Gastroesophageal sphincter (tissue), 2 donors: ENCODE measurements at regions not wholly inside any gene's neighbourhood (a gene's known extent, or its start where the extent isn't known, plus 50 kb on each side); places are given as distances from the start of the nearest gene placed in this dataset.

ENCODE experiments used
- POLR2A ChIP-seq, 2 donors: fragments of 450-650 bp; IDR thresholded peaks; one replicate each; pipeline ENCODE4 v1.6.1; 2017; ENCODE audit warnings: antibody characterized with exemption in 2 of 2, mild to moderate bottlenecking in 2 of 2, moderate library complexity in 1 of 2
- POLR2AphosphoS5 ChIP-seq: sonication (generic); formaldehyde crosslinking; IDR thresholded peaks from one replicate; pipeline ENCODE4 v1.6.1; 2017; ENCODE audit warnings: antibody characterized with exemption

DNA sequence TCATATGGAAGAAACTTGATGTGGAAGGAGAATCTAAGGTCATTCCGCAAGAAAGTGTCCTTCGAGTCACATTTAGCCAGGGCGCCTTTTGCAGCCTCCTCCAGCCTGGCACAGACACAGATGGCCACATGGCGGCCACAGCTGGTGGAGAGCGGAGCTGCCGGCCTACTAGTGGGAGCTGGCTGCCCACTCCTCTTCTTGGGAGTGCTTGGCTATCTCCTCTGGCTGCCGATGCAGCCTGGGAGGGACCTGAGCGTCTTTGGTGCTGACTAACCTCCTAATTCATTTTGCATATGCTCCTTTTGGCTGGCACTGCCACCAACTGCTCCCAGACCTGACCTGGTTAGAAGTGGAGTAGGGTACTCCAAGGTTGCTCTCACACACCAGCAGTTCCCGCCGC lies 199.3 kb upstream of the MYT1L start:
- no peak for TF ChIP-seq POLR2A (IDR thresholded peaks at IDR 0.05)
- no peak for TF ChIP-seq POLR2AphosphoS5
